Lower leg skin (tissue), 3 donors: ENCODE measurements at regions not wholly inside any gene's neighbourhood (a gene's known extent, or its start where the extent isn't known, plus 50 kb on each side); places are given as distances from the start of the nearest gene placed in this dataset.

Source experiments
- CTCF ChIP-seq, 3 donors: fragments of 450-650 bp; IDR thresholded peaks; one replicate each; pipeline ENCODE4 v1.5.1; 2016; ENCODE audit warnings: antibody characterized with exemption in 3 of 3, mild to moderate bottlenecking in 3 of 3, moderate library complexity in 2 of 3
- POLR2A ChIP-seq, 2 donors: fragments of 450-650 bp; IDR thresholded peaks; one replicate each; pipeline ENCODE4 v1.6.1; 2016 to 2017; ENCODE audit warnings: antibody characterized with exemption in 2 of 2, mild to moderate bottlenecking in 1 of 2, moderate library complexity in 1 of 2

GRCh38 chr17:77853191-77853977, 105.1 kb upstream of the TNRC6C start:
- TF ChIP-seq CTCF (IDR thresholded peaks at IDR 0.05) (no peak), POLR2A (IDR thresholded peaks at IDR 0.05) (no peak)
